HG02938 (cell line): ENCODE measurements at regions not wholly inside any gene's neighbourhood (a gene's known extent, or its start where the extent isn't known, plus 50 kb on each side); places are given as distances from the start of the nearest gene placed in this dataset.
A peak's percentile ranks its signal among the peaks of the same experiment; 100 is the strongest.
"Not testable (repeated sequence)": the region's sequence is repeated elsewhere in the genome, so short reads cannot be mapped to it uniquely, and the experiment has no call there.

Experiments
- ATAC-seq: cut with Tn5 transposase; IDR thresholded peaks from one replicate; pipeline ENCODE4 v1.9.1; 2021; ENCODE audit warnings: mild to moderate bottlenecking, moderate library complexity; ENCODE audit not compliant: unreplicated experiment

DNA sequence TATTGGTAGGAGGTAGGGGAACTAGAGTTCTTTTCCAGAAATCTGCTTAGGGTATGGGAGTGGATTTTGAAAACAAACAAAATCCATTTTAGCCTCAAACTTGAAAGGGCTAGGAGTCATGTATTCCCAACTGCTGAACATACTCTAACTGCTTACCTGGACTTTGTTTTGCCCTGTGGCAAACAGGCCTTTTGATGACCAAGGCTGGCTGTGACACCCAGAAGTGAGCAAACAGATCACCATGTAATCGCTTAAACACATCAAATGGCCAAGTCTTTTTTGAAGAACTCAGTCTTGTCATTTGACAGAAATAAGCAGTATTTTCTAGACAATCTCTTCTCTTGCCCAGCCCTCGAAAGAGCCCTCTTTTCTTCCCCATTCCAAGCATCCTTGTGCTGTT, 203.4 kb downstream of the KIT start:
- ATAC-seq = no peak

- ATAC-seq = no peak
Observed at GRCh38 chr4:54855191-54855854, 197.6 kb downstream of the KIT start.

GRCh38 chr4:54852602-54853001, 194.8 kb downstream of the KIT start:
- ATAC-seq = no peak

- no peak for ATAC-seq
Observed at GRCh38 chr4:54852054-54852453, 194.3 kb downstream of the KIT start.

GRCh38 chr4:54844911-54845310, 187.2 kb downstream of the KIT start:
- ATAC-seq = no peak

GRCh38 chr4:54843946-54844345, 186.2 kb downstream of the KIT start:
- no peak for ATAC-seq

DNA sequence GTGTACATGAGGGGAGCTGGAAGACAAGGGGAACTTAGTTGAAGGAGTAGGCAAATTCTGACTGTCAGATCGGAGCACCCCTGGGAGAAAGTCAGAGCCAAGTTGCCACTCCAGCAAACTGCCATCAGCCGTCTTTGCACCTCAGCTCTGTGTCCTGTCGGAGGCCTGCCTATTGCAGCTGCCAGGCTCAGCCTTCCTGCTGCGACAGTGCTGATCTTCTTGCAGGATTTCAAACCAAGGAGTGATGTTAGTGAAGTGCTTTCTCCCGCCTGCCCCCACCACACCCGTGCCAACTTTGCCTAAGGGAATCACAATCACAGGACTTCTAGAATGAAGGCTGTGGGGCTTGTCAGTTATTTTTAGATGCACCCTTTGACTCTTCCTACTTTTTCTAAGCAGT, 185.3 kb downstream of the KIT start:
- ATAC-seq = no peak

DNA sequence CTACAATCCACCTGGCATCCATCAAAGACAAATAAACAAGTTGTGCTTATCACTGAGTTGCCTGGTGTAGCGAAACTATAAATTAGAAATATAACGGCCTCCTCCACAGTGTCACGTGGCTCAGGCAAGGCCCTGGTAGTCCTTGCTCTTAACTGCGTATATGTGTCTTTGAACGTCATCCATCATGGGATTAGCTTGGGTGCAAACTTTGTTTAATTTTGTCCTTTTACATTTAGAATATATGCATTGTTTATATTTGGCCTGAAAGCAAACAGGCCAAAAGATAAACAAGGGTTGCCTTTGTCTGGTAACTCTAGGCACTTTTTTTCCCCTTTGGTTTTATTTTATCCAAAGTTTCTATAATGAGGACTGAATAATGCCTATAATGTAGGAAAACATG, 184.9 kb downstream of the KIT start:
- no peak for ATAC-seq

- no peak for ATAC-seq
Observed at GRCh38 chr4:54842226-54842625, 184.5 kb downstream of the KIT start.

DNA sequence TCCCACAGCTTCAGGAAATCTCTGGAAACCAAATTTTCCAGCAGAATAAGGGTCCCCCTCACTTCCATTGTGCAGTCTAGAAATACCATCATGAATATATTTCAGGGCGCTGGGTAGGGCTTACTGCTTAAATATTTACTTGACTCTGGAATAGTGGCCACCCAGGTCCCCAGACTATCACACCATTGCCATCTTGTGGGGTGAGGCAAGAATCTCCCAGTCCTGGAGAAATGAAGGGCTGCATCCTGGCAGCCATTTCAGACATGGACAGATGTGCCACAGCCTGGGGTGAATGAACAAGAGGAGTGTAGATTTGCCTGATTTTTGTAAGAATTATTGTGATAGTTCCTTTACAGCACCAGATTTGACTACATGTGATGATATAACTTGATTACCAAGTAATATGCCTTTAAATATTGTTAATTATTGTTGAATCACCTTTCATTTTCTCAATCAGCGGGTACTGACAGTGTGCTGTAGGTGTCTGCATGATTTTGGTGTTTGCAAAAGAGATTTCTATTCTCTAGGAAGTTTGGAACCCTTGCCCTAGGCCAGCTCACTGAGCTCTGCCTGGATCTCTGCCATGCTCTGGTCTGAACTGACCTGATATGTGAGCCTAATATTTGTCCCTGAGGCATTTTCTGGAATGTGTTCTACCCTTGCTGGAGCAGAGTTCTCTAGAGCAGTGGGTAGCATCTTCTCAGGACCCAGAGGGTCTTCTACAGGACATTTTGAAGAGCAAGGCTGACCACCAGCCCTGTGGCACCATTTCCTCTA, 183.4 kb downstream of the KIT start:
- ATAC-seq = peak; percentile 54

- ATAC-seq = no peak
Observed at GRCh38 chr4:54840430-54840829, 182.7 kb downstream of the KIT start.

- ATAC-seq = no peak
Observed at GRCh38 chr4:54838301-54838700, 180.5 kb downstream of the KIT start.

- ATAC-seq = no peak
Observed at GRCh38 chr4:54837576-54838140, 179.9 kb downstream of the KIT start.

GRCh38 chr4:54828361-54828760, 170.6 kb downstream of the KIT start:
- ATAC-seq = not testable (repeated sequence)

DNA sequence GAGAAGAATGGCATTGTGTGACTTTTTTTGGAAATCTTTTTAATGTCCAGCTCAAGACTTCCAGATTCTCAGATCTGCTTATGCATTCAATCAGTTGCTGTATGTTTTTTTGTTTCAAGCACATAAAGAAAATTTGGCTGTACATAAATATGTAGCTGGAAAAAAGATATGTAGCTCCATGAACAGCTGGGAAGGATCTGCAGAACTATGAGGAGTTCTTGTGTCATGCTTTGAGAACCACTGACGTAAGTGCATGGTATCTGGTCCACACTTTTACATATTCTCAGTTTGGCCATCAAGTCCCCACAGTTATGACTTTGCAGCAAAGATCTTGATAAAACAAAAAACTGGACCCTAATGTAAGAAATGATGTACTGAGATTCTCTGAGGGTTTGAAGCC, 165.9 kb downstream of the KIT start:
- ATAC-seq = no peak

DNA sequence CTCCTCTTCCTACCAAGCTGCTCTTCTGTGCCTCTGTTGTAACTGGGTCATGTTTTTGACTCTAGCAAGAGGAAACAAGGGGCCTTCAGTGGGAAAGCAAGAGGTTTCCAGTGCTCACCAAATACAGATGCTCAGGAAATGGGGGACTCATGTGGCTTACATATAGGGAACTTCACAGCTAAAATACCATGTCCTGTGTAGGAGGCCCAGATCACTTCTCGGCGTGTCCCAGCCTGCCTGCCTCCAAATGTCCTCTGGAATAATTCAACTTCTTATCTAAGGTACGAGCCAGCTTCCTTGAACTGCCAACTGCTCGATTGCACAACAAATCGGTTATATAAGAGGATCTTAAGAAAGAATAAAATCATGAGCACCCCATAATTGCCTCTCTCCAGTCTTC, 161.3 kb downstream of the KIT start:
- no peak for ATAC-seq

DNA sequence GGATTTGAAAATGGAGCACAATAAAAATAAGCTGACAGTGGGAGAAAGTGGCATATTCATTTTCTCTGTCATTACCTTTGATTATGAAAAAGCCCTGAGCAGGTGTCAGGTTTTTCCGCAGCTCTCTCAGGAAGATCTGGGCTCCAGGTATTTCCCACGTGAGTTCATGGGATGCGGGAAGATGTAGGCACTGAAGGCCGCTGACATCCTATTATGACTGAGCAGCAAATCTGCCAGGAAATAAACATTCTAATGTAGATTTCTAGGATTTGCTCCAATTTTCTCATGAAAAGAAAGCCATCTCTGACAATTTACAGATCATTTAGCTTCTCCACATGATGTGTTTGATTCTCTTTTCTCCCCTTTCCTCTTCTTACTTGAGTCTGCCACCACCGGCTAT, 160.7 kb downstream of the KIT start:
- ATAC-seq = no peak

GRCh38 chr4:54813674-54814073, 155.9 kb downstream of the KIT start:
- ATAC-seq = no peak

DNA sequence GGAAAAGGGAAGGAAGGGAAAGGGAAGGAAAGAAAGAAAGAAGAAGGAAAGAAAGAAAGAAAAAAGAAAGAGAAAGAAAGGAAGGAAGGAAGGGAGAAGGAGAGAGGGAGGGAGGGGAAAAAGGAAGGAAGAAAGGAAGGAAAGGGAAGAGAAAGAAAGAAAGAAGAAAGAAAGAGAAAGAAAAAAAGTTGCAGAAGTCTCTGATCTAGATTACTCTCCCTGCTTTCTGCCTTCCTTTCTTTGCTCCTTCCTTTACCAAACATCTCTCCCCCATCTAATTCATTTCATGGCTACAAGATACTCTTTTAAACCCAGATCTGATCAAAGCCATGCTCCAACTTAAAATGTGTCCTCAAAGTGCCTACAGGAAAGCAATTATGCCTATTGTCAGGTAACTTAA, 148.6 kb downstream of the KIT start:
- ATAC-seq = no peak

- no peak for ATAC-seq
Observed at GRCh38 chr4:54802336-54802735, 144.6 kb downstream of the KIT start.

DNA sequence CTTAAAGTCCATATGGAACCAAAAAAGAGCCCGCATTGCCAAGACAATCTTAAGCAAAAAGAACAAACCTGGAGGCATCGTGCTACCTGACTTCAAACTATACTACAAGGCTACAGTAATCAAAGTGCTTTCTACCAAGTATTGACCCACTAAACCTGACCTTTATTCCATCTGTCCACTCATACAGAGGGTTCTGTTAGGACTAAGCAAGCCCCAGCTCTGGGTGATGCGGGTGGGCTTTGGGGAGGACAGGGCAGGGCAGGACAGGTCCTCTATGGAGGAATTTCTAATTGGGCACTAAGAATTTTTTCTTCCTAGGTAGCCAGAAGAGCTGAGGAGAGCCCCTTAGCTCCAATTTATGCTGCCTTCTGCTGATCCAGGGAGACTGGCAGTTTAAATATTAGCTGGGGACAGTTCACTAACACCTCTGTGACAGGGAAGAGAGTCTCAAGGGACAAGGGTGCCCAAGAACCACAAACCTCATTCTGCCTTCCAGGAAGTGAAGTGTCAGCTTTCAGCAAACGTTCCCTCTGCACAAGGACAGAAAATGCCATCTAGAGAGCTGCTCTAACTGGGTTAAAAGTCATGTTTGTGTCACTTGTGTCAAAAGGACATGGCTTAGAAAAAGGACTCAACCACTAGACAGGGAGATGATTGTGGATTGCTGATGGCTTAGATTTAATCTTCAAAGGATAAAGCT, 143.2 kb downstream of the KIT start:
- ATAC-seq = peak; percentile 75

GRCh38 chr4:54794579-54794978, 136.8 kb downstream of the KIT start:
- ATAC-seq = no peak
